ENCODE measurements at regions not wholly inside any gene's neighbourhood (a gene's known extent, or its start where the extent isn't known, plus 50 kb on each side); places are given as distances from the start of the nearest gene placed in this dataset.

DNA sequence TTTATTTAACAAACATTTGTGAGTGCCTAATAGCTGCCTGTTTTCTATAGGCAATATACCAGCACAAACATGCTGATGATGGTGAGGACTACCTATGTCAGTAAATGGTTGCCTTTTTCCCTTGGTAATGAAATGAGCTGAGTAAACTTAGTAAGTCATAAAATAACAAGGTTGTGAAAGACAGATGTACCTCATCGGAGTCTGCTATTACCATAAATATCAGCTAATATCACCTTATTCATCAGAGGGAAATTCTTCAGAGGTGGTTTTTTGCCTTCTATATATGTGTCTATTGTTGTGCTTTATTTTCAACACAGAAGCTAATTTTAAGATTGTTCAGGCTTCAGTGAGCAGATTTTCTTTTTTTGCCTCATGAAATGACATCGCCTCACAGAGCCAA, 1040.5 kb downstream of the DTWD2 start:
- peaks cover 11 to 16% of the 10 kb centered on the region in 2 donors for H3K9me3 Mint-ChIP-seq
- H3K36me3 Mint-ChIP-seq (ENCODE audit: insufficient read depth in 2 of 2), result no peaks in the 10 kb centered on the region
- no peaks in the 10 kb centered on the region for H3K27me3 Mint-ChIP-seq (ENCODE audit: low read depth)
- H3K27ac Mint-ChIP-seq, result no peak overlapping the region
- H3K4me3 Mint-ChIP-seq, result no peak overlapping the region
- ATAC-seq (replicated peaks in 1 of 2), result no peak
- H3K4me1 Mint-ChIP-seq (ENCODE audit: low read depth), result no peaks in the 10 kb centered on the region
- no peak for DNase-seq

DNA sequence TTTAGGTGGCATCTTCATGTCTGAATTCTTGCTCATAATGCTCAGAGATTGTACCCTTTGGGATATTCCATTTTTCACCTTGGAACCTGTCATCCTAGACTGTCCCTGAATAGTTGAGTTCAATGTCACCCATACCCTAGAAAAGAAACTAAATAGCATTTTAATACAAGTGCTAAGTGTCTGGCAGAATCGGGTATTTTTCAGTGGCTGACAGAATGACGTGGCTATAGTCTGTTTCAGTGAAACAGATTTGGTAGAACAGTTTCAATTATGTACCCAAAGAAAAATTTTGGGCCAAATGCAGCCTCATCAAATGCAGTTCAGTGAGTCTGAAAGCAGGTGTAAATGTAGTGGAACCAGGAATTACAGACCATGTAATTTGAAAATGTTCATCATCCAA, 1041.2 kb downstream of the DTWD2 start:
- H3K4me1 Mint-ChIP-seq (ENCODE audit: low read depth), result no peaks in the 10 kb centered on the region
- H3K36me3 Mint-ChIP-seq (ENCODE audit: insufficient read depth in 2 of 2), result no peaks in the 10 kb centered on the region
- DNase-seq (no peak), ATAC-seq (replicated peaks in 1 of 2) (no peak)
- no peaks in the 10 kb centered on the region for H3K27me3 Mint-ChIP-seq (ENCODE audit: low read depth)
- H3K9me3 Mint-ChIP-seq, result peaks cover 9 to 14% of the 10 kb centered on the region in 2 donors
- no peak overlapping the region for H3K27ac Mint-ChIP-seq
- H3K4me3 Mint-ChIP-seq, result no peak overlapping the region

DNA sequence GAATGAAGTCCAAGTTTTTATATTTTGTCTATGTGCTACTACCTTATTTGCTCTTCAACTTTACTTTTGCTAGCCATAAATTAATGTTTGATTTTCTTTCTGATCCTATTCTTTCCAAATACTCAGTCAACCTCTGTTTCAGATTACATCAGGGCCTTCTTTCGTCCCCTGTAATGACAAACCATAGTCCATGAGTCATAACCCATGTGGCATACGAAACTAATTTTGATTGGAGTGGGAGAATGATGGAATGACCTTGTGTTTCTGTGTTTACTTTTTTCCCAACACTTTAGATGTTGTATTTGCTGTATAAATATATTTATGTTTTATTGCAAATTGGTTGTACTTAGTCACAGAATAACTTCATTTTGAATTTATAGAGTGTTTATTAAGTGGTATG, 1043.1 kb downstream of the DTWD2 start:
- DNase-seq, result no peak

DNA sequence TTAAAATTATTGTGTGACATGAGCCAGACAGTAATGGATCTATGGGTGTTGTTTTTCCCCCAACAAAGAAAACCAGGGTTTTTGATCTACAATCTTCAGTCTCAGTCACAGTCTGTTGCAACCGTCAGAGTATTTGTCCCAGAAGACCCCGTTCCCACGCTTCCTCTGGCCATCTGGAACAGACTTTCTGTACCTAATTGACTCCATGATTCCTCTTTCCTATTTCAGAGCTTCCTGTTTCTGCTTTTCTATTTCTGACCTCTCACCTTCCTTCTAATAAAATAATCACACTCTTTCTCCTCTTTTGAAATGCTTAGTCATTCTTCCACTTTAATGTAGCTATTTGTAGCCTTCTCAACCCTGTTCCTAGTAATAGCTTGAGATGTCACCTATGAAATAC, 1044.8 kb downstream of the DTWD2 start:
- no peak for ATAC-seq (replicated peaks in 1 of 2)
- no peak for DNase-seq
- H3K4me1 Mint-ChIP-seq (ENCODE audit: low read depth), result no peaks in the 10 kb centered on the region
- no peaks in the 10 kb centered on the region for H3K36me3 Mint-ChIP-seq (ENCODE audit: insufficient read depth in 2 of 2)
- no peaks in the 10 kb centered on the region for H3K27me3 Mint-ChIP-seq (ENCODE audit: low read depth)
- H3K4me3 Mint-ChIP-seq, result no peak overlapping the region
- H3K9me3 Mint-ChIP-seq, result peaks cover 8 to 16% of the 10 kb centered on the region in 2 donors
- no peak overlapping the region for H3K27ac Mint-ChIP-seq

More for the DNA sequence above, 1043.1 kb downstream of the DTWD2 start:
- no peak overlapping the region for H3K27ac Mint-ChIP-seq
- H3K36me3 Mint-ChIP-seq (ENCODE audit: insufficient read depth in 2 of 2), result no peaks in the 10 kb centered on the region
- no peaks in the 10 kb centered on the region for H3K27me3 Mint-ChIP-seq (ENCODE audit: low read depth)
- ATAC-seq (replicated peaks in 1 of 2), result no peak
- H3K4me3 Mint-ChIP-seq, result no peak overlapping the region
- H3K4me1 Mint-ChIP-seq (ENCODE audit: low read depth), result no peaks in the 10 kb centered on the region
- peaks cover 10 to 20% of the 10 kb centered on the region in 2 donors for H3K9me3 Mint-ChIP-seq

DNA sequence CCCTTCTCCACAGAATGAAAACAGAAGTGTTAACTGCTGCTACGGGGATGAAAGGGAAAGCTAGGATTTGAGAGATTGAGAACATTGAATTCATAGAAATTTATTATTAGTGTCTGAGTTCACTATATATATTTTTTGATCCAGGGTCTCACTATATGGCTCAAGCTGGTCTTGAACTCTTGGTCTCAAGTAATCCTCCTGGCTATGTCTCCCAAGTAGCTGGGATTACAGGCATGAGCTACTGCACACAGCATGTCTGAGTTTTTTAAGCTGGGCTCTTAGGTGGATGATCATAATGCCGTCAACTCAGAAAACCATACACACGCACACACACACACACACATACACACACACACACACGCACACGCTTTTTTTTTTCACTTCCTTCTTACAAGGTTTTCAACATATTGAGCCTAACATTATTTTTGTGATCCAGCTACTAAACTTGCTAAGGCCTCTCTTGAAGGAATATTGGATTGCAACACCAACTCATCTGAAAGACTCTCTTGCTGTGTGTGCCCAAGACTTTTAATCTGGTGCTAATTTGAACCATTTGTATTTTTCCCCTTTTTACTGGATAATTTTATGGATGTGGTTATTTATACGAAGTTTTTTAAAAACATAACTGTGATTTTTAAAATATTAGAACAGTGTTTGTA, 1045.4 kb downstream of the DTWD2 start:
- H3K9me3 Mint-ChIP-seq, result peaks cover 12 to 16% of the 10 kb centered on the region in 2 donors
- no peak overlapping the region for H3K4me3 Mint-ChIP-seq
- H3K4me1 Mint-ChIP-seq (ENCODE audit: low read depth), result no peaks in the 10 kb centered on the region
- H3K27ac Mint-ChIP-seq, result no peak overlapping the region
- ATAC-seq (replicated peaks in 1 of 2) (no peak), DNase-seq (no peak)
- no peaks in the 10 kb centered on the region for H3K36me3 Mint-ChIP-seq (ENCODE audit: insufficient read depth in 2 of 2)
- H3K27me3 Mint-ChIP-seq (ENCODE audit: low read depth), result no peaks in the 10 kb centered on the region

DNA sequence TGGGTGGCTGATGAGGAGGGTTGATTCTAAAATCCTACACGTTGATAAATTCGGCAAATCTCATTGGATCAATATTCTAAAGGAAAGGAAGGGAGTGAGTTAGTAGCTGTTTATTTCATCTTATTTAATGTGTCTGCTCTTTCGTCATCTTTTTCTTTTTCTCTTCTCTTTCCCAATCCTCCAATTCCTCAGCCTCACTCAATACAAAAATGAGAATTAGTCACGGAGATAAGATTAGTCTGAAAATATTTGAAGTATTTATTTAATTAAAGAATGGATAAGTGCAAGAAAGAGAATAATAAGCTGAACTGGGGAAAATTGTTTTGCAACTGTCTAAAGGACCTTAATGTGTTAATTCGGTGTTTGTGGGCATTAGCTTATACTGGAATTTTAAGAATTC, 1095.1 kb downstream of the DTWD2 start:
- ATAC-seq (replicated peaks in 1 of 2), result no peak
- H3K9me3 Mint-ChIP-seq, result peaks cover 0 to 4% of the 10 kb centered on the region in 2 donors
- no peaks in the 10 kb centered on the region for H3K36me3 Mint-ChIP-seq (ENCODE audit: insufficient read depth in 2 of 2)
- H3K27me3 Mint-ChIP-seq (ENCODE audit: low read depth), result no peaks in the 10 kb centered on the region
- no peak for DNase-seq
- H3K4me1 Mint-ChIP-seq (ENCODE audit: low read depth), result no peaks in the 10 kb centered on the region
- no peak overlapping the region for H3K27ac Mint-ChIP-seq
- no peak overlapping the region for H3K4me3 Mint-ChIP-seq

DNA sequence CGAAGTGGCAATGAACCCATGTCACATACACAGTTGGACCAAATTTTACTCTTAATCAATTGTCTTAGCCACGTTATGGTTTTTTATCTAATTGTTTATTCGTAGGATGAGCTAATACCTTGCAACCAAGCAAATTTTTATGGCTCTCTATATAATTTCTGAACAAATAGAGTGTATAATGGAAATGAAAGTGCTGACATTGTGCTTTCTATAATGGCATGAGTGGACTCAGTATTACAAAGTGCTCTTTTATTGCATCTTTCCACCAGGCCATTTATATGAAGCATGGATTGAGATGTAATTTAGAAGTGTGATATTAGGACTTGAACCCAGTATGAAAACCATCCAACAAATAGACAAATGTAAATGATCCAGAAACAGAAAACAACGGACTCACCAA, 1096.0 kb downstream of the DTWD2 start:
- peaks cover 0 to 6% of the 10 kb centered on the region in 2 donors for H3K9me3 Mint-ChIP-seq
- no peaks in the 10 kb centered on the region for H3K36me3 Mint-ChIP-seq (ENCODE audit: insufficient read depth in 2 of 2)
- no peak overlapping the region for H3K27ac Mint-ChIP-seq
- DNase-seq (no peak), ATAC-seq (replicated peaks in 1 of 2) (no peak)
- H3K4me1 Mint-ChIP-seq (ENCODE audit: low read depth), result no peaks in the 10 kb centered on the region
- H3K4me3 Mint-ChIP-seq, result no peak overlapping the region
- H3K27me3 Mint-ChIP-seq (ENCODE audit: low read depth), result no peaks in the 10 kb centered on the region

DNA sequence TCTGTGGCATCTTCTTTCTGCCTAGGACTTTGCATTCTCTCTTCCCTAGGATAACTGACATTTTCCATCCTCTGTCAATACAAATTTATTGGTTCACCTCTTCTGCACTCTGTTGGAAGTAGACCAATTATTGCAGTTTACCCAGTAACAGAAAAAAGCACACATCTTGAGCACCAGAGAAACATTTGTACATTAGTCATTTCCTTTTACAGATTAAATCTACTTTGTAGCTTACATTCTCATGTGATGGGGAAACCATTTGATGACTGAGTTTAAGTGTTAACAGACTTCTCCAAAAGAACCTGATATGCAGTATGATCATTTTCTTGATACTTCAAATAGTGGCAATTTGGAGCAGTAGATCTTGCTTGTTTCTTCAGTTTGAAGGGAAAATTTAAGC, 1098.8 kb downstream of the DTWD2 start:
- ATAC-seq (replicated peaks in 1 of 2), result peak in 1 of 2 donors; percentile 46
- Mint-ChIP-seq H3K36me3 (ENCODE audit: insufficient read depth in 2 of 2) (no peaks in the 10 kb centered on the region), H3K27ac (no peak overlapping the region), H3K4me3 (peak overlapping the region in 1 of 2 donors; percentile 17), H3K27me3 (ENCODE audit: low read depth) (no peaks in the 10 kb centered on the region), H3K9me3 (peaks cover 0 to 4% of the 10 kb centered on the region in 2 donors), H3K4me1 (ENCODE audit: low read depth) (no peaks in the 10 kb centered on the region)
- DNase-seq, result no peak

DNA sequence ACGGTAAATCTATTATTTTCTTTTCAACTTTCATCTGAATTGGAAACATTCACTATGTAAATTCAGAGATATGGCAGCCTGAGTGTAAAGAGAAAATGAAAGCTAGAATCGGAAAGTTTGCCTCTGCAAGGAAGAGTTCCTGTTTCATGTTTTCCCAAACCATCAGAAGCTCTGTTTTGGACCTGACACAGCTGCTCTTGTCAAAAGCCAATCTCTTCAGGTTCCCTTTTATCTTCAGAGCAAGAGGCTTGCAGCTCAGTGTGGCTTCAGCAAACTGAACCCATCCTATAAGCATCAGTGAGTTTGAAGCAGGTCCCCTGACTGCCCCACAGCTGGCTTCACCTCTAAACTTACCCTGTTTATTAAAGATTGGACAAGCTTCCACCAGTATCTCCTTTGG, 1099.7 kb downstream of the DTWD2 start:
- Mint-ChIP-seq H3K27me3 (ENCODE audit: low read depth) (no peaks in the 10 kb centered on the region), H3K4me3 (peak overlapping the region; percentile 23 to 54), H3K36me3 (ENCODE audit: insufficient read depth in 2 of 2) (no peaks in the 10 kb centered on the region), H3K27ac (no peak overlapping the region), H3K9me3 (peaks cover 0 to 4% of the 10 kb centered on the region in 2 donors), H3K4me1 (ENCODE audit: low read depth) (no peaks in the 10 kb centered on the region)
- ATAC-seq (replicated peaks in 1 of 2), result no peak
- DNase-seq, result no peak

DNA sequence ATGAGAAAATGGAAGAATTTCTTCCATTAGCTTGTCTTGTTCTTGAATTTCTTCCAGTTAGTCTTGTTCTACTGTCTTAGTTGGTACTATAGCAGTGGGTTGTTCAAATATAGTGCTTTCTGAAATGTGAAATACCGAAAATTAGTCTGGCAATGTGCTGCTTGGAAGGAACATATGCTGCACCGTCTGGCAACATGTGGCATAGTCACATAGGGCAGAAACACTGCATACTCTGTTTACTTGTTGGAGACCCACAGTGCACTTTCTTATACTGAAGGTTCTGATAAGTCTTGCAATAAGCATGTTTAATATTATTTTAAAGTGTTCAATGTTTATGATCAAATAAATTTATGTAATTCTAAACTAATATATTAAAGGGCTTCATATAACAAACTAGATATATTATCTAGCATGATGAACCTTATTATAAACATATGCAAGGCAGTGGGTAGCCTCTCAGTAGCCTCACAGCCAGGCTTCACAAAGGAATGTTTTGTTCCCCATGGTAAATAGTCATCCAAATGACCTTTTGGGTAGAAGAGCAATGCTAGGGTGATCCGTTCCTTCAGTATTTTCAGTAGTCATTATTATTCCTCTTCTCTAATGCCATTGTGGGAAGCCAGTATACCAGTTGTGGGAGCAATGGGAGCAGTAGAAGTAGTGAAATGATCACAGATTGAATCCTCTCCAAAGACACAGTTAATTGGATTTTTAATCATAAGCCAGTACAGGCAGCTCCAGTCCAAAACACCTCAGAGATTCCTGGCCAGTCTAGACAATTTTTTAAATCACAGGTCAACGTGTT, 1106.7 kb downstream of the DTWD2 start:
- ATAC-seq (replicated peaks in 1 of 2) (no peak), DNase-seq (no peak)
- Mint-ChIP-seq H3K36me3 (ENCODE audit: insufficient read depth in 2 of 2) (no peaks in the 10 kb centered on the region), H3K4me1 (ENCODE audit: low read depth) (no peaks in the 10 kb centered on the region), H3K27ac (no peak overlapping the region), H3K9me3 (peaks cover 3 to 4% of the 10 kb centered on the region in 2 donors), H3K27me3 (ENCODE audit: low read depth) (no peaks in the 10 kb centered on the region), H3K4me3 (no peak overlapping the region)

DNA sequence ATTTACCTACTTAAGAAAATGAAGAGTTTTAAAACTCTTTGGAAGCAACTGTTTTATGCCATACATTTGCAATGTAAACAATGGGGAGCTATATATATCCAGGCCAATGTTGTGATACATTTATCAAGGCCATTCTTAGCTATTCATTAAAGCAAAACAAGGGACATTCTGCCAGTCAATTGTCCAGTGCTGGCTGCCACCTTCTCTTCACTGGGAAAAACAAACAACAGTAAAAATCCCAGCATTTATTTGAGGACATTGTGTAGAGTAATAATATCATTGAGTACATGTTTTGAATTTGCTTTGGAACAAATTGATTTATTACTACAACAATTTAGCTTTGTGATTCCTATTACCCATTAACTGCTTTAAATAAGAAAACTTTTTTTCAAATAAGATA, 1107.4 kb downstream of the DTWD2 start:
- no peaks in the 10 kb centered on the region for H3K4me1 Mint-ChIP-seq (ENCODE audit: low read depth)
- H3K9me3 Mint-ChIP-seq, result peaks cover 3 to 6% of the 10 kb centered on the region in 2 donors
- DNase-seq (no peak), ATAC-seq (replicated peaks in 1 of 2) (no peak)
- H3K27ac Mint-ChIP-seq, result no peak overlapping the region
- no peak overlapping the region for H3K4me3 Mint-ChIP-seq
- H3K27me3 Mint-ChIP-seq (ENCODE audit: low read depth), result no peaks in the 10 kb centered on the region
- H3K36me3 Mint-ChIP-seq (ENCODE audit: insufficient read depth in 2 of 2), result no peaks in the 10 kb centered on the region

DNA sequence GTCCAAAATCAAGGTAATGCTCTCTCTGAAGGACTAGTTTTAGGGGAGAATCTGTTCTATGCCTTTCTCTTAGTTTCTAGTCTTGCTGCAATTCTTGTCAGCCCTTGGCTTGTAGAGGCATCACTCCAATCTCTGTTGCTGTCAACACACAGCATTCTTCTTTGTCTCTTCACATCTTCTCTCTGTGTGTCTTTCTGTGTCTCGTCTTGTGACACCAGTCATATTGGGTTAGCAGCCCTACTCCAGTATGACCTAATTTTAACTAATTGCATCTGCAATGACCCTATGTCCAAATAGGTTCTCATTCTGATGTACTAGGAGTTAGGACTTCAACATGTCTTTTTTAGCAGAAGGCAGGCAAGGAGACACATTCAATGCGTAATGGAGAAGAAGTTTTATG, 1110.6 kb downstream of the DTWD2 start:
- ATAC-seq (replicated peaks in 1 of 2) (no peak), DNase-seq (no peak)
- Mint-ChIP-seq H3K27ac (no peak overlapping the region), H3K36me3 (ENCODE audit: insufficient read depth in 2 of 2) (no peaks in the 10 kb centered on the region), H3K27me3 (ENCODE audit: low read depth) (no peaks in the 10 kb centered on the region), H3K9me3 (peaks cover 8 to 10% of the 10 kb centered on the region in 2 donors), H3K4me3 (no peak overlapping the region), H3K4me1 (ENCODE audit: low read depth) (no peaks in the 10 kb centered on the region)

DNA sequence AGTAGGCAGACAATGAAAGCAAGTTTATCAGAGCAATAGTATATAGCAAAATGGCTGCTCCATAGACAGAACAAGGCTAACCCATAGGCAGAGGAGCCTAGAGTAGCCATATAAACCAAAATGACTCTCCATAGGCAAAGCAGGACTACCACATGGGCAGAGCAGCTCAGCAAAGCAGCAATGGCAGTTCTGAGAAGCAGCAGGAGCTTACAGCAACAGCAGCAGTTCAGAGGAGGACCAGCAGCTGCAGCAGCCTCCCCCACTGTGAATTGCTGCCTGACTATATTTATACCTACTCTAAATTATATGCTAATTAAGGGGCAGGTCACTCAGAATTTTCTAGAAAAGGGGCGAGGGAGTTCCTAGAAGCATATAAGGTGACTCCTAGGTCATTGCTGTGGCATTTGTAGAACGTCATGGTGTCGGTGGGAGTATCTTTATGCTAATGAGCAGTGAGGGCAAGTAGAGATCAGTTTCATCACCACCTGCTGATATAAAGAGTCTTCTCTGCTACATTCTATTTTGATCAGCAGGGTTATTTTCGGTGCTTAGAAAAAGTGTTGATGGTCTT, 1115.5 kb downstream of the DTWD2 start:
- DNase-seq, result no peak
- no peak overlapping the region for H3K4me3 Mint-ChIP-seq
- no peaks in the 10 kb centered on the region for H3K36me3 Mint-ChIP-seq (ENCODE audit: insufficient read depth in 2 of 2)
- H3K9me3 Mint-ChIP-seq, result peaks cover 6 to 14% of the 10 kb centered on the region in 2 donors
- no peak for ATAC-seq (replicated peaks in 1 of 2)
- H3K4me1 Mint-ChIP-seq (ENCODE audit: low read depth), result no peaks in the 10 kb centered on the region
- no peaks in the 10 kb centered on the region for H3K27me3 Mint-ChIP-seq (ENCODE audit: low read depth)
- no peak overlapping the region for H3K27ac Mint-ChIP-seq

Data from activated T-cell treated with anti-CD3 and anti-CD28 coated beads, Interleukin-2, amount 50 U/mL, for 72 hours (primary cell).